PFSK-1 (cell line): ENCODE measurements at regions not wholly inside any gene's neighbourhood (a gene's known extent, or its start where the extent isn't known, plus 50 kb on each side); places are given as distances from the start of the nearest gene placed in this dataset.

Experiments
- POLR2AphosphoS5 ChIP-seq: IDR thresholded peaks from 2 replicates; pipeline ENCODE4 v1.6.1; 2012; ENCODE audit warnings: low read depth, mild to moderate bottlenecking, control low read depth, low read length, moderate library complexity
- REST ChIP-seq, 2 experiments: IDR thresholded peaks; 2 replicates each; pipeline versions ENCODE4 v1.6.1 to v1.8.0; 2011 to 2012; ENCODE audit warnings: low read depth in 2 of 2, low read length in 2 of 2, control low read depth in 1 of 2, inconsistent platforms in 1 of 2, mild to moderate bottlenecking in 1 of 2, moderate library complexity in 1 of 2; ENCODE audit not compliant: insufficient read depth in 1 of 2
- SIN3A ChIP-seq: IDR thresholded peaks from 2 replicates; pipeline ENCODE4 v1.6.1; 2012; ENCODE audit warnings: mild to moderate bottlenecking, low read length, moderate library complexity, borderline replicate concordance; ENCODE audit not compliant: insufficient read depth
- TAF1 ChIP-seq: IDR thresholded peaks from 2 replicates; pipeline ENCODE4 v1.6.1; 2012; ENCODE audit warnings: low read length, control low read depth, borderline replicate concordance; ENCODE audit not compliant: insufficient read depth

- TF ChIP-seq POLR2AphosphoS5 (no peak), REST (IDR thresholded peaks at IDR 0.05; ENCODE audit: insufficient read depth in 1 of 2, low read depth in 2 of 2, low read length in 2 of 2) (no peak), SIN3A (no peak), TAF1 (no peak)
Measured at GRCh38 chr12:19772776-19773175, 333.5 kb downstream of the AEBP2 start.
